Fibroblast of lung (primary cell): ENCODE measurements at regions not wholly inside any gene's neighbourhood (a gene's known extent, or its start where the extent isn't known, plus 50 kb on each side); places are given as distances from the start of the nearest gene placed in this dataset.

Source experiments
- EZH2 ChIP-seq: IDR thresholded peaks from 2 replicates; pipeline ENCODE4 v1.5.1; 2012; ENCODE audit warnings: low read length, control low read depth, mild to moderate bottlenecking; ENCODE audit errors: missing control alignments
- TF ChIP-seq, protein P1 (sequence below), 2 donors: IDR thresholded peaks in 1 of 2; conservative IDR thresholded peaks in 1 of 2; 1 replicate in 1 of 2; 2 replicates in 1 of 2; pipeline ENCODE4 v1.5.1; 2011 to 2012; ENCODE audit warnings: low read length in 2 of 2, control low read depth in 1 of 2, inconsistent platforms in 1 of 2, low read depth in 1 of 2, mild to moderate bottlenecking in 1 of 2

DNA sequence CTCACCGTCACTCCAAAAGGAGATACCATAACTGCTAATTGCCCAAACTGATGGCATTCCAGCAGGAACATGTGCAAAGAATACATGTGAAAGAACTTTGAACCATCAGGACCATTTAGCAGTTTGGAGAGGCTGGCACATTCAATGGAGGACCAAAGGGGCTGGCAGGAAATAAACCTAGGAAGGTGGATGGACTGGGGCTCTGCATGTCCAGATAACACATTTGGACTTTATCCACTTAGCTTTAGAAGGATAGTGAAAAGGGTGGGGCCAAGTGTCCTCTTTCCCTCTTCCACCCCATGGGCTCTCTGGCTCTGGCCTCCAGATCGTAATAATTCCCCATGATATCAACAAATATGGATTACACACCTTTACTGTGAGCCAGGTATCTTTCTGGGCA, 58.8 kb upstream of the CALM2 start:
- TF ChIP-seq, protein P1, sequence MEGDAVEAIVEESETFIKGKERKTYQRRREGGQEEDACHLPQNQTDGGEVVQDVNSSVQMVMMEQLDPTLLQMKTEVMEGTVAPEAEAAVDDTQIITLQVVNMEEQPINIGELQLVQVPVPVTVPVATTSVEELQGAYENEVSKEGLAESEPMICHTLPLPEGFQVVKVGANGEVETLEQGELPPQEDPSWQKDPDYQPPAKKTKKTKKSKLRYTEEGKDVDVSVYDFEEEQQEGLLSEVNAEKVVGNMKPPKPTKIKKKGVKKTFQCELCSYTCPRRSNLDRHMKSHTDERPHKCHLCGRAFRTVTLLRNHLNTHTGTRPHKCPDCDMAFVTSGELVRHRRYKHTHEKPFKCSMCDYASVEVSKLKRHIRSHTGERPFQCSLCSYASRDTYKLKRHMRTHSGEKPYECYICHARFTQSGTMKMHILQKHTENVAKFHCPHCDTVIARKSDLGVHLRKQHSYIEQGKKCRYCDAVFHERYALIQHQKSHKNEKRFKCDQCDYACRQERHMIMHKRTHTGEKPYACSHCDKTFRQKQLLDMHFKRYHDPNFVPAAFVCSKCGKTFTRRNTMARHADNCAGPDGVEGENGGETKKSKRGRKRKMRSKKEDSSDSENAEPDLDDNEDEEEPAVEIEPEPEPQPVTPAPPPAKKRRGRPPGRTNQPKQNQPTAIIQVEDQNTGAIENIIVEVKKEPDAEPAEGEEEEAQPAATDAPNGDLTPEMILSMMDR (conservative IDR thresholded peaks at IDR 0.05 in 1 of 2, IDR thresholded peaks at IDR 0.05 in 1 of 2; ENCODE audit: low read depth in 1 of 2, low read length in 2 of 2) = no peak
- TF ChIP-seq EZH2 = no peak
